DMS79 treated with DMSO at 0.1 percent for 48 hours (cell line): ENCODE measurements at regions not wholly inside any gene's neighbourhood (a gene's known extent, or its start where the extent isn't known, plus 50 kb on each side); places are given as distances from the start of the nearest gene placed in this dataset.
"Not testable (repeated sequence)": the region's sequence is repeated elsewhere in the genome, so short reads cannot be mapped to it uniquely, and the experiment has no call there.

ENCODE experiments used
- DNase-seq: peaks from one replicate; lab custom pipeline; 2025; lab: John Stamatoyannopoulos, UW

DNA sequence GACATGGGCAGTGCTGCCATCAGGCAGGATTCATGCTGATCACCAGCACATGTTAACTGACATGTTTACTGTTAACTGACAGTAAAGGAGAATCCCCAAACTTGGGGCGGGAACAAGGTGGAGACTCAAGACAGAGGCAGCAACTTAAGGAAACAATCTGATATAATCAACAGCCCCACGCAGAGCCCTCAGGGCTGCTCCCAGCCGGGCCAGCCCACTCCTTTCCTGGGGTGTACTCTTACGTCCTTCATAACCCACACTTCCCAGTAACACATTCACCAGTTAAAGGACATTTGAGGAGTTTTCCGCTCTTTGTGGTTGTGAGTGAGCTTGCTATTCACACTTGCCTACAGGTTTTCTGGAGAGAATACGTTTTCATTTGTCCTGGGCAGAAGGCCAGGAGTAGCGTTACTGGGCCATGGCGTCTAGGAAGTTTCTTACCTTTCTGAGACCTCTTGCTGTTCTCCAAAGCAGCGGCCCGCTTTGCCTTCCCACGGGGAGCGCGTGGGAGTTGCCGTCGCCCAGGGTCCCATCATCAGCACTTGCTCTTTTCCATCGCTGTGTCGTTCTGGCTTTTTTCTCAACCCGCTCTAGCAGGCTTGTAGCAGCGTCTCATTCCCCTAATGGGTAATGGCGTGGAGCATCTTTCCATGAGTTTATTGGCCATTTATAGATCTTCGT is 56.4 kb downstream of the FOXF2 start:
- DNase-seq: peak; percentile 4

DNA sequence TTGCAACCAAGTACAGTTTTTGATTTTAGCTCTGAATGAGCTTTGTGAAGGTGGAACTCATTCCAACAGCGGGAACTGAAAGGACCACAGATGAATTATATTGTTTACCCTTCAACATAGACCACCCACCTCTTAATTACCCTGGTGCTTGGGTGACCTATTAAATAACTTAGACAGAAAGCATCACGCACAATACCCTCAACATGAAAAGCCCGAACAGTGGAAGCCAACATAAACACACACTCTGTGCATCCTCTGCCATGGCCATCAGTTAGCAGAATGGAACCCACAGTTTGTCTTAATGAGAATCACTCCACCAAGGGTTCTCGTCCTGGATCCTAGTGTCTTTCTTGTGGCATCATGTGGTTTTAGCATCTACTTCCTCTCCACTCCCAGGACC is 60.5 kb downstream of the FOXF2 start:
- no peak for DNase-seq

DNA sequence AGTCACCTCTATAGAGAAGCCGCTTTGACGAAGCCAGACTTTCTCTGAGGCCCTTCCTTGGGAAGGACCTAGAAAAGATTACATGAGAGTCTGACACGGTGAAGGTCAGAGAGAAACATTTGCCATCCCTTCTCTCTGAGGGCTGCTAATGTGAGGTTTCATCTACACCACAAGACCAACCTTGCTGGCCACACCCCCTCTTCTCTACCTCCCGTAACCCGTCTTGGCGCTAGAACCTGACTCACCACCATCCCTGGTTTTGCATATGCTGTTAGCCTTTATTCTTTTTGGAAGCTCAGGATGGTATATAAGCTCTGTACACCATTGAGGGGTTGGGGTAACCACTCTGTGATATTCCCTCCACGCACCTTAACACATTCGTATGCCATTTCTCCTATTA is 63.6 kb downstream of the FOXF2 start:
- no peak for DNase-seq

DNA sequence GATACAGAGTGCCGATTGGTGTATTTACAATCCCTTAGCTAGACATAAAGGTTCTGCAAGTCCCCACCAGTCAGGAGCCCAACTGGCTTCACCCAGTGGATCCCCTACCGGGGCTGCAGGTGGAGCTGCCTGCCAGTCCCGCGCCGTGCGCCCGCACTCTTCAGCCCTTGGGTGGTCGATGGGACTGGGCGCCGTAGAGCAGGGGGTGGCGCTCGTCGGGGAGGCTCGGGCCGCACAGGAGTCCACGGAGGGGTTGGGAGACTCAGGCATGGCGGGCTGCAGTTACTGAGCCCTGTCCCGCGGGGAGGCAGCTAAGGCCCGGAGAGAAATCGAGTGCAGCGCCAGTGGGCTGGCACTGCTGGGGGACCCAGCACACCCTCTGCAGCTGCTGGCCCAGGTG is 67.4 kb downstream of the FOXF2 start:
- not testable (repeated sequence) for DNase-seq

DNA sequence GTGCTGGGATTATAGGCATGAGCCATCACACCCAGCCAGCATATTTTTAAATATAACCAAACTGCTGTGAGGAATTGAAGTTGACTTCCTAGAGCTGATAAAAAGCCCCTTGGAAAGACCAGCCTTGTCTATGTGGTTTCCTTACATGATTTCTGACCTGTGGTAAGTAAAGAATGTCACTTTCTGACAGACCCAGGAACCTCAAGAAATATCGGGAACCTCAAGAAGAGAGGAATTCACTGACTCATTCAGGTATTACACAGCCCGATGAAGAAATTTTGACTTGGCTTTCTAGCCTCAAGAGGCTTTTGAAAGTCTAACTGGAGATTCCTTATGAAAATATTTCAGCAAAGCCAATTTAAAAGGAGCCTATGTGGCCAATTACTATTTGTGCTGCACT is 71.8 kb downstream of the FOXF2 start:
- DNase-seq: no peak

DNA sequence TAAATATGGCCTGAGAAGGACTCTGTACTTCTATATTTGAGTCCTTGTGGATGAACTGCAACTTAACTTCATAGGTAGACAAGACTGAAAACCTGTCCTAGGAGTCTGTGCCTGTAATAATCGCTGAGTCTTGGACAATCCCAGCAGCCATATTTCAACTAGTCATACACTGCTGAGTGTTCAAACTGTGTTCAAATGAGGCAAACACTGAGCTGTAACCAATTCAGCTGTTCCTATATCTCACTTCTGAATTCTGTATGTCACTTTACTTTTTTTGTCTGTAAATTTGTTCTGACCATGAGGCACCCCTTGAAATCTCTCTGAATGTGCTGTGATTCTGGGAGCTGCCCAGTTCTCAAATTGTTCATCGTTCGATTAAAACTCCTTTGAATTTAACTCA is 72.4 kb downstream of the FOXF2 start:
- DNase-seq: no peak

DNA sequence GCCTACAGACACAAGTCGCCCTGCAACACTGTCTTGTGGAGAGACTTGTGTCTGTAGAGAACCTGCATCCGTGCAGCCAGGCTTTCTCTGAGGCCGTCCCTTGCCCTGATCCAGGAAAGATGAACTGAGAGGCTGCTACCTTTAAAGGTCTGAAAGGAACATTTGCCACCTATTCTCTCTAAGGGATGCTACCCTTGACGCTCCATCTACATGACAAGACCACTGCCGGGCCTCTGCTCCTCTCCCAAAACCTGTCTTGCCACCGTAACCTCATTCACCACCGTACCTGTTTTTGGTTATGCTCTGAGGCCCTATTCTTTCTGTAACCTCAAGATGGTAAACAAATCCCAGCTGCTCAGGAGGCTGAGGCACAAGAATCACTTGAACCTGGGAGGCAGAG is 73.9 kb downstream of the FOXF2 start:
- DNase-seq: no peak

DNA sequence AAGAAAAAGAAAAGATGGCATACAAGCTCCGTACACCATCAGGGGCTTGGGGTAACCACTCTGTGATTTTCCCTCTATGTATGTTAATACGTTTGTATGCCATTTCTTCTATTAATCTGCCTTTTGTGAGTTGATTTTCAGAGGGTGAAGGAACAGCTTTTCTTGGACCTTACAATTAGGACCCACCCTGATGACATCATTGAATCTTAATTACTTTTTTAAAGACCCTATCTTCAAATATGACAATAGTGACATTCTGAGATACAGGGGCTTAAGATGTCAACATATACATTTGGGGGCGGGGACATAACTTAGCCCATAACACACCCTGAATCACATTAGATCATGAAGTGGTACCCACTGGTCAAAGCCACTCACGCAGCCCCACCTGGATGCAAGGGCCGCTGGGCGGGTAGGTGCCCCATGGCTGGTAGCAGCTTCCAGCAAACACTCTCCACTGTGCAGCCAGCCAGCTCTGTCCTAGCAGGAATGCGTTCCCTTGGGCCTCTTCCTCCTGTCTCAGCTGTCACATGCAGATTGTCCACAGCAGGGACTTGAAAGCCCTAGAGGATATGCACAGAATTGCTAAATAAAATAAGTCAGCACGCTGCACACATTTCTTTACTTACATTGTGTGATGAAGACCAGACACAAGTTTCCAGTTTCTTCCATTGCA is 74.5 kb downstream of the FOXF2 start:
- DNase-seq: no peak

DNA sequence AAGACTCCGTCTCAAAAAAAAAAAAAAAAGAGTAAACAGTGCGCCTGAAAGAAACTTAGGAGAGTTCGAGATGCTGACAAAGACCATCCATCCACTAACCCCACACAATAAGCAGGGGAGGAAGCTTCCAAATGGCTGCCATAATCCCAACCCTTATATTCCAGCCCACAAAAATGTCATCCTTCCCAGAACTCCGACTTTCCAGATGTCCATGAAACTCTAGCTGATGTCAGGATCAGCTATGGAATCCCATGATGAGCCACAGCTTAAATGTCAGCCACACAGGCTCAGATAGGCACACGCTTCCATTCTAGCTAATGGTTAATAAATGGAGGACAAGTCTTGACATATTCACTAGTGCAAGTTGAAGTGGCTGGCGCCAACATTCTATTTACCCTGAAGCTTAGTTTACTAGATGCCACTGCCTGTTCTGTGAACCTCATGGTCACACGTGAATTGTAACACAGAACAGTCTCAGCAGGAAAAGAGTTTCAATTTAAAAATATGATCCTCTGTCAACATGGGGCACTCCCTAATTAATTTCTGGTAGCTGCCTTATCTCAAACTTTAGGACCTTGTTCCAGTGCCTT is 75.5 kb downstream of the FOXF2 start:
- DNase-seq: peak; percentile 40

DNA sequence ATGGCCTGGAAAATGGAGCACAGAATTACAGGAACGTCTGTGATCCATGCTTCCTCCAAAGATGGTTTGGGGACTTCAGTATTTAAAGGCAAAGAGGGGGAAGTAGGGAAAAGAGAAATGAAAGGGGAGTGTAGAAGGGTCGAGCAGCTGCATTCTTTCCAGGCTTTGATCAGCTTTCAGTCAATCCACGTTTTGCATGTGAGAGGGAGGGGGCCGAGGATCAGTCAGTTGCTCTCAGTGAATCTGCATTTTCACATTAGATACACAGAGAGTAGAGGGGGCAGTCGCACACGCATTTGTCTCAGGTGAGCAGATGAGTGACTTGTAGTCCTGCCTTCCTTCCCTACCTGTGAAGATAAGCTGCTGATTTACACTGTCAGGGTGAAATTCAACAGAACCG is 78.8 kb downstream of the FOXF2 start:
- no peak for DNase-seq

DNA sequence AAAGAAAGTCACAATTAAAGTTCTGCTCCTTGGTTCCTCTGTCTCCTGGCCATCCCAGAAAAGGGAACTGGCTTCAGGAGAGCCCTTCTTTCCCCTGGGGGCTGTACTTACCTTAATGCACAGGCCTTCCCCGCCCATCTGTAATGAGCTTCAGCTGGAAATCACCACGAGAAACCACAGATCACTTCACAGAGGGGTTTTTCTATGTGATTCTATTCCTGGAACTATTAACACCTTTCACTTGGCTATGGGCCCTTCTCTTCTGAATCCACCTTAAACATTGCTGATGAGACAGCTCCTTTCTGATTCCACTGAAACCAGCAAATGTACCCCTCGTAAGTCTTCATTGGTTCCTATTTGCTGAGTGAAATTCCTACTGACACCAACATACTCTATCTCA is 80.7 kb downstream of the FOXF2 start:
- no peak for DNase-seq

DNA sequence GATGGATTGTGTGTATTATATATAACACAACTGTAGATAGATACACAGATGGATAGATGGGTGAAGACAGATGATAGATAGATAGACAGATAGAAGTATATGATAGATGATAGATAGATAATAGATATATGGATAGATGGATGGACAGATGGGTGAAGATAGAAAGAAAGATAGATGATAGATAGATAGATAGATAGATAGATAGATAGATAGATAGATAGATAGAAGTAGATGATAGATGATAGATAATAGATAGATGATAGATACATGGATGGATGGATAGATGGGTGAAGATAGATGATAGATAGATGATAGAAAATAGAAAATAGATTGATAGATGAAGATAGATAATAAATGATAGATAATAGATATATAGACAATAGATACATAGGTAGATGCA is 83.3 kb downstream of the FOXF2 start:
- no peak for DNase-seq

DNA sequence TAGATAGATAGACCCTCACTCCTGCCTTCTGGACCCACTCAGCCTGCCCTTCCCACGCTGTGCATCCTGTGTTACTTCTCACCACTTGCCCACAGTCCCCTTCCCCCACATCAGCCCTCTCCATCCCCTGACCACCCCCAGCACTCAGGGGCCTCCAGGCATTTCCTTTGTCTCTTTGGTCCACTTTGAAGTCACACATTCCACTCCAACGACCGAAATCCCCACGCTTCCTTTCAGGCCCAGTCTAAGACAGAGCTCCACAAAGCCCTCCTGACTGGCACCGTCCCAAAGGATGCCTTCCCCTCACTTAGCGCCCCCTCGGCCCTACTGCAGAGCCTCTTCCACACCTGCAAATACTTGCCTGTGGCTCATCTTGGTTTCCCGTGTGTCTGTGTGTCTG is 83.8 kb downstream of the FOXF2 start:
- DNase-seq: no peak

DNA sequence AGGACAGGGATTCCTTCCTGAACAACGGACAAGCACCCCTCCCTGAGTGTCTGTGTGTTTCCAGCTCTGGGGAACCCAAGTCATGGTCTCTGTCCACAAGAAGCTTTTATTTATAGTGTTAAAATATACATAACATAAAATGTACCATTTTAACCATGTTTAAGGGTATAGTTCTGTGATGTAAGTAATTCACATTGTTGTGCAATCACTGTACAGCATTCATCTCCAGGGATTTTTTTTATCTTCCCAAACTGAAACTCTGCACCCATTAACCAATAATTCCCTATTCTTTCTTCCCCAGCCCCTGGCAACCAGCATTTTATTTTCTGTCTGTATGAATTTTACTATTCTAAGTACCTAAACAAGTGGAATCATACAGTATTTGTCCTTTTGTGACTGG is 84.2 kb downstream of the FOXF2 start:
- DNase-seq: no peak

DNA sequence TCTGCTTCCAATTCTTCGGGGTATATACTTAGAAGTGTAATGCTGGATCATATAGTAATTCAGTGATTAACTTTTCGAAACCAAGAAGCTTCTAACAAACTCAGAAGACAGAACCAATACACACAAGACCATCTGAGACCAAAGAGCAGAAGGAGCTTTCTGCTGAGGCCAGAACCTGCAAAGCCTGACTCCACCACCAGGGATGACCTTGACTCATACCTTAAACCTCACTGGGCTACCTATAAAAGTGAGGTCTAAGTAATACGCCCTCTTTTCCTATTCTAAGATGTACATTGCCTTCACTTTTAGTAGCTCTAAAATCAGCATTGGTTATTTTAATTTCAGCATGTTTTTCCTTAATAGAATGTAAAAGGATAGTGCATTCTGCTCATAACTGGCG is 84.8 kb downstream of the FOXF2 start:
- no peak for DNase-seq

DNA sequence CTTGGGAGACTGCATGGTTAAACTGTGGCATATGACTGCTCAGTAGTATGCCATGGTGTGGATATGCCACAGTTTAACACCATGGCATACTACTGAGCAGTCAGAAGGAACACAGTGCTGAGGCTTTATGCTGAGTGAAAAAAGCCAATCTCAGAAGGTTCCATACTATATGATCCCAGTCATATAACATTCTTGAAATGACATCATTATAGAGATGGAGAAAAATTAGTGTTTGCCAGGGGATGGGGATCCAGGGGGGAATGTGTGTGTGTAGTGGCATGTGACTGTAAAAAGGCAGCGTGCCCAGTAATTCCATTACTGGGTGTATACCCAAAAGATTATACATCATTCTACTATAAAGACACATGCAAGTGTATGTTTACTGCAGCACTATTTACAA is 85.8 kb downstream of the FOXF2 start:
- no peak for DNase-seq

DNA sequence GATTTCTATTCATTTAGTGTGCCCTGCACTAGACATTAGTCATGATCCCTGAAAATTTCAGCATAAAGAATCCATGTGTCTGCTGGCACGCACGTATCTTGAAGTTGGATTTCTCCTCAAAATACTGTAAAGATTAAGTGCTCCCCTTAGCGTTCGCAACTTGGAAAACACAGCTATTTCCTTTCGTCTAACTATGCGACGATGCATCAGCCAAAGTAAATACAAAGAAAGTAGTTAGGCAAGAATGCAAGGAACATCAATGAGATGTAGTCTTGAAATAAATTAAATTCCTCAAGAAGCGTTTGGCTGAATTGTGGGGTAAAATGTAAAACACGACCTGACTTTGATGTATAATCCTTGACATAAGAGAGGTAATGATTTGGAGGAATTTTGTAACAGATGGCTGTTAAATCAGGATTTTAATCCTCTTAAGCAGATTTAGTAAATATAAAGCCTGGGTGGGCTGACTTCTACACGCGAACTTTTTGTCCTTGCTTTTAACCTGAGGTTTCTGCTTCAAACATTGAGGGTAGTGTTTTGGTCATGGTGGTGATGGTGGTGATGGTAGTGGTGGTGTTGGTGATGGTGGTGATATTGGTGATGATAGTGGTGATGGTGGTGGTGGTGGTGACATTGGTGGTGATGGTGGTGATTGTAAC is 88.2 kb downstream of the FOXF2 start:
- DNase-seq: no peak

DNA sequence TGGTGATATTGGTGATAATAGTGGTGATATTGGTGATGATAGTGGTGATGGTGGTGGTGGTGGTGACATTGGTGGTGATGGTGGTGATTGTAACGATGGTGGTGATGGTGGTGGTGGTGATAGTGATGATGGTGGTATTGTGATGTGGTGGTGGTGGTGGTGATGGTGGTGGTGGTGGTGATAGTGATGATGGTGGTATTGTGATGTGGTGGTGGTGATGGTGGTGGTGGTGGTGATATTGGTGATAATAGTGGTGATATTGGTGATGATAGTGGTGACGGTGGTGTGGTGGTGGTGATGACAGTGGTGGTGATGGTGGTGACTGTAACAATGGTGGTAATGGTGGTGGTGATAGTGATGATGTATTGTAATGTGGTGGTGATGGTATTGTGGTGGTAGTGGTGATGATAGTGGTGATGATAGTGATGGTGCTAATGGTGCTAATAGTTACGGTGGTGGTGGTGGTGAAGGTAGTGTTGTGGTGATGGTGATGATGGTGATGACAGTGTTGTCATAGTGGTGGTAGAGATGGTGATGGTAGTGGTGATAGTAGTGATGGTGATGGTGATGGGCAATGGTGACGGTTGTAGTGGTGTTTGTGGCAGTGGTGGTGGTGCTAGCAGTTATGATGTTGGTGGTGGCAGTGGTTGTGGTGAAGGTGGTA is 88.9 kb downstream of the FOXF2 start:
- DNase-seq: not testable (repeated sequence)

DNA sequence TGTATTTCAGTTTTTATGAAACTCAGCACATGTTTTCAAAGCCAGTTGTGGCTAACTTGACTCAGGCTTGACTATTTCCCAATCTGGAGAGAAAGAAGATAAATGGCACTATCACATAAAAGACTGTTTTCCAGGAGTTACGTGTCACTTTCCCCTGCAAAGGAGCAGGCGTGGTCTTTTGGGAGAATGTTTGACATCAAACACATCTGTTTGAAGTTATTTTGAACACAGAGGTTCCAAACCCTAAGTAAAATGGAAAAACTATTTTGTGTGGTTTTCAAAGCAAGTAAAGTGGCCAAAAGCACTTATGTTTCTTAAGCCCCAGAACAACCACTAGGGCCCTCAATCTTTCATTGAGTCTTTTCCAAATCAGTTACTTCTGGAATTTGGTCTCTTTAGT is 89.7 kb downstream of the FOXF2 start:
- DNase-seq: no peak

DNA sequence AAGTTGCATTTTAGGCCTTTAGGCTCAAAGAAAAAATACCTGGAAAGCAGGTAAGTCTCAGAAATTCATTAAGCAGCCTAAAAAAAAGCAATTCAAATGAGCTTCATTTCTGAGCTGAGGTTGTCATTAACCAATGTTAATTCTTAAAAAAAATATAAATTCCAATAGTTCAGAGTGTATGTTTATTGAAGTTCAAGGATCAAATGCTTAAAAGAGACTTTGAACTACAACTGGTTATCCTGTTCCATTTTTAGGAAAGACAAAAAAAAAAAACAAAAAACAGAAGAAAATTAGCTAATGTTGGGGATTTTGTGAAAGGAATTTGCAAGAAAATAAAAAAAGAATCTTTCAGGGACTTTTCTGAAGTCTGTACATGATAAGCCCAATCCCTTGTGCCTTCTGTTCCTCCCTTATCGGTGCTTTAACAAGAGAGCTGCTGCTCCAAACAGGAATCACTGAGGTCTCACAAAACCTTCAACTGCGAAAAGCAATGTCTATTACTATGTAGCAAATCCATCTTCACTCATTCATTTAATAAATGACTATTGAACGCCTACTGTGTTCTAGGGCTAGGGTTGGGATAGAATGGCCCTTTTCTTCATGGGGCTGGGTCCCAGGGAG is 90.3 kb downstream of the FOXF2 start:
- DNase-seq: no peak

DNA sequence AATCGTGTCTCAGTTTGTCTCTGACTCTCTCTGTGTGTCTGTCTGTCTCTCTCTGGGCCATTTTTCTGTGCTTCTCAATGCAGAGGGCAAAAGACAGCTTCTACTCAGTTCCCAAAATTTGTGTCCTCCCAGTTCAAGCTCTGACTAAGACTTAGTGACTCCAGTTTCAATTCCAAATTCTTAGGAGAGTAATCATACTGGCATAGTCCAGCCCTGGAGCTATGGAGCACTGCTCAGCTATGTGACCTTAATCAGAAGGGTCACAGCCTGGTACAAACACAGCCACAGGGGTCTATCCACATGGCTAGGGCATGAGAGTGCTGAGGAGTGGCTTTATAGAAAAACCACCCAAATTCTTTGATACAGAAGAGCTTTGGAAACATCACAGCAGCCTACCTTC is 91.9 kb downstream of the FOXF2 start:
- DNase-seq: no peak
